HG03108 (cell line): ENCODE measurements at regions not wholly inside any gene's neighbourhood (a gene's known extent, or its start where the extent isn't known, plus 50 kb on each side); places are given as distances from the start of the nearest gene placed in this dataset.
"Not testable (repeated sequence)": the region's sequence is repeated elsewhere in the genome, so short reads cannot be mapped to it uniquely, and the experiment has no call there.

Source experiments
- ATAC-seq: cut with Tn5 transposase; IDR thresholded peaks from one replicate; pipeline ENCODE4 v1.9.1; 2021; ENCODE audit warnings: moderate library complexity; ENCODE audit not compliant: unreplicated experiment

DNA sequence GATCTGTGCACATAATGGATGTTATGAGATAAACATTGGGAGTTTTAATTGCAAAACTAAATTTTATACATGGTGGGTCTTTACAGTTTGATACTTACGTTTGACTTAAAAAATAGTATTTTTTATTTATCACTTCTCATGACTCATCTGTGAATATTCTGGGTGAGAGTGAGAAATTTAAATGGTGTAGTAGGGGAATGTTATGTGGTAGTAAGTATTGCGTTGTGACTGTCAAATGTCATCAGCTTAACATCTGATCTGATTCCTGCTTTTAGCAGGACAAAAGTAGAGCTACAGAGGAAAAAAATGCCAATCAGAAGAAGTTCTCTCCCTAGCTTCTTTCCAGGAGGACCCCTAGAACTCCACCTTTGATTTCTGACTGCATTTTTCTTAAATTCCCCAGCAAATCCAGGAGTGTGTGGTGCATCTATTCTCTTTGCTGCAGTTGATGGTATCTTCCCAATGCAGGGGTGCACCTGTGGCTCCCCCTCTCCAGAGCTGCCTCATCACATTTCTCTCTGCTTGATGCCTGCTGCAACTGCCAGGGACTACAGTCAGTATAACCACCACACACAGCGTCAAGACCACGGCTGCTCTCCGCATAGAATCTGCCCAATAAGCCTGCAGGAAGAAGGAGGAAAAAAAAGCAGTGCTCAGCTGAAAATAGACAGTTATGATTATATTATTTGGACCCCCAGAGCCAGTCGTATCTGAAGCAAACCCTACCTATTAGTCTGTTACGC is 151.3 kb upstream of the THUMPD2 start:
- ATAC-seq, result no peak

DNA sequence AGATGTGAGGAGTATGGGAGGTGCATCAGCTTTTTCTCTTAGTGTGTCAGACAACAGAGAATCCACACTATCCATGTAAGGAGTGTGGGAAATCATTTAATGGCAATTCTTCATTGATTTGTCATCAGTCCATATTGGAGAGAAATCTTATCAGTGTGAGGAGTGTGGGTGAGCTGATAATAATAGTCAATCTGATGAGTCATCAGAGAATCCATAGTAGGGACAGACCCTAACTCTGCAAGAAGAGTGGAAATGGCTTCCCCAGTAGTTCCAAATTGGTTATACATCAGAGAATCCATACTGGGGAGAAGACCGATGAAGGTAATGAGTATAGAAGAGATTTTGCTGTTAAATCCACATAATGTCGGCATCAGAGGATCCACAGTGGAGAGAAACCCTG is 150.5 kb upstream of the THUMPD2 start:
- ATAC-seq, result no peak

GRCh38 chr2:39925312-39925711 is 146.3 kb upstream of the THUMPD2 start:
- ATAC-seq, result no peak

- no peak for ATAC-seq
Measured at GRCh38 chr2:39923455-39923854, 144.4 kb upstream of the THUMPD2 start.

DNA sequence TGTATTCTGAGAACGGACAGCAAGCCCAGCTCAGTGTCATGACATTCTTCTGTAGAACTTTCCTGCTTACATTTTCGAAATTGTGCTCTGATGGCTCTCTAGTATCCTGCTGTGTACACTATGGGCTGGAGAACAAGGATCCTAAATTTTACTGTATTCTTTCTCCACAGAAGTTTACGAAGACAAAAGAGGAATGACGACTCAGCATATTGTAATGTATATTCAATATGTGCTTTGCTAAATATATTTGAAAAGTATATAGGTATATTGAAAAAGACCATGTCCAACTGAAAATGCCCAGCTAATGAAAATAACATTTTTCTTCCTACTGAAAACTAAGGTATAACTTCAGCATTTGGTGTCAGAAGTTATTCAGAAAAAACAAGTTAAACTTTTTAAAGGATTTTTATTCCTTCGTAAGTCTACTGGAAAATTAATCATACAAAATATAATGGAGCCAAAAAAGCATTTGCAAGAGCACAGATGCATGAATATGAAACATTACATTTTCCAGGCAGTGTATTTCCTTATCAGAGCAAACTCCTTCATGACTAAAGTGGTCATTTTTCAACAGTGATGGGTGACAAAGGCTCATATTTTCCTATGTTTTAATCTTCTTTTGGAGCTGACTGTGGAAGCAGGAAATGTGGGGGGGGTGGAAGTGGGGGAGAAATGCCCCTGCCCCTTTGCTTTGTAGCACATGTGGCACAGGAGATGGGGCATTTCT is 143.8 kb upstream of the THUMPD2 start:
- ATAC-seq, result no peak

GRCh38 chr2:39920307-39920801 is 141.3 kb upstream of the THUMPD2 start:
- ATAC-seq, result no peak

DNA sequence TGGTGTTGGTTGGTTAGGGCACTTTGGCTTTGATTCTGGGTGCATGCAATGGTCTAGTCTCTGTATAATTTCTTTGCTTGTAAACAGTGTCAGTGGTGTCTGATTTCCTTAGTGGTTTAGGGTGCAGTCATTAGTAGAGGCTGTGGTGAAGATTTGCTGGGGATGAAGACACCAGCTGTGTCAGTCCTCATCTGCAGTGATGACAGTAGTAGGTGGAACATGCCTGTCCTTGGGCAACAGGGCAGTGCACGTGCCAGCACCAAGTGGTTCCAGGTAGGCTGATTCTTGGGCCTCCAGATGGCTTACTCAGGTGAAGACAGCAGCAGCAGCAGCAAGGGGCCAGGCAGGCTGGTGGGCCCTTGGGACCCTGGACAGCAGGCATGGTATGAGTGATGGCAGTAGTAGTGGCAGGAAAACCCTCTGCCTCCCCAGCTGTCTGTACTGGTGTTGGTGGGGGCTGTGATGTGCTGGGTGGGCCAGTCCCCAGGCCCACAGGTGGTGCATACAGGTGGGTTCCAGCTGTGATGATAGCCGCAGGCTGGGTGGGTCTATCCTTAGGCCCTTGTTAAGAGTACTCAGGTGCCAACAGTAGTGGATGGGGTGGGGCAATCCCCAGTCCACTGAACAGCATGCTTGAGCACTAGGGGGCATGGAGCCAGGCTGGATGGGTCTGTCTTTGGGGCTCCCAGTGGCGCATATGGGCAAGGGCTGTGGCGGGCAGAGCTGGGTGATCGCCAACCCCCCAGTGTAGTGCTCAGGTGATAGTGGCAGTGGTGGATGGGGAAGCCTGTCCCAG is 140.7 kb upstream of the THUMPD2 start:
- no peak for ATAC-seq

GRCh38 chr2:39918886-39919285 is 139.8 kb upstream of the THUMPD2 start:
- ATAC-seq, result no peak

DNA sequence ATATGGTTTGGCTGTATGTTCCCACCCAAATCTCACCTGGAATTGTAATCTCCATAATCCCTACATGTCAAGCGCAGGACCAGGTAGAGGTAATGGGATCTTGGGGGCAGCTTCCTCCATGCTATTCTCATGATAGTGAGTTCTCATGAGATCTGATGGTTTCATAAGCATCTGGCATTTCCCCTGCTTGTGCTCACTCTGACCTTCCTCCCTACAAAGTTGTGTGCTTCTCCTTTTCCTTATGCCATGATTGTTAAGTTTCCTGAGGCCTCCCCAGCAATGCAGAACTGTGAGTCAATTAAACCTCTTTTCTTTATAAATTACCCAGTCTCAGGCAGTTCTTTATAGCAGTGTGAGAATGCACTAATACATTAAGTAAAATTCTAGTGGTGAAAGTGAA is 138.3 kb upstream of the THUMPD2 start:
- not testable (repeated sequence) for ATAC-seq

DNA sequence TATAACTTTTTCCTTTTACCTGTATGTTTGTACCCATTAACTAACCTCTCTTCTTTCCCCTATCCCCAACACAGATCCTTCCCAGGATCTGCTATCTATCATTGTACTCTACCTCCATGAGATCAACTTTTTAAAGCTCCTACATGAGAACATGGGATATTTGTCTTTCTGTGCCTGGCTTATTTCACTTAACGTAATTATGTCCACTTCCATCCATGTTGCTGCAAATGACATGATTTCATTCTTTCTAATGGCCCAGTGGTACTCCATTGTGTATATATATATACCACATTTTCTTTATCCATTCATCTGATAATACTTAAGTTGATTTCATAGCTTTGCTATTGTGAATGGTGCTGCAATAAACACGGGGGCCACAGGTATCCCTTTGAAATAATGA is 135.9 kb upstream of the THUMPD2 start:
- ATAC-seq, result no peak

GRCh38 chr2:39913648-39914461 is 134.8 kb upstream of the THUMPD2 start:
- no peak for ATAC-seq

DNA sequence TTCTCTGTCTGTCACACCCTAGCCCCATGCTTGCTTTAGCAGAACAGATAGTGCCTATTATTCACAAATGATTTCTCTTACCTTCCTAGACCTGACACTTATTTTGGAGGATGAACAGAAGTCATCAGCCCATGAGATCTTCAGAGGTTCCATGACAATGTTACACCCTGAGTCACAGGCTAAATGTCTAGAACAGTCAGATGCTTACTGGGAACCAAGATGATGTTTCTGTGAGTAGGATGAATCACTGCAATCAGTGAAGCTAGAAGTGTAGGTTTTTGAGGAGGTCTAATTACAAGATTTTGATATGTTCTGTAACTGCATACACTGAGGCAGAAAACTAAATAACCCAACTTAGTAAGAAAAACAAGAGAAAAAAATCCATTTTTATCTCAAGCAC is 123.0 kb upstream of the THUMPD2 start:
- no peak for ATAC-seq

DNA sequence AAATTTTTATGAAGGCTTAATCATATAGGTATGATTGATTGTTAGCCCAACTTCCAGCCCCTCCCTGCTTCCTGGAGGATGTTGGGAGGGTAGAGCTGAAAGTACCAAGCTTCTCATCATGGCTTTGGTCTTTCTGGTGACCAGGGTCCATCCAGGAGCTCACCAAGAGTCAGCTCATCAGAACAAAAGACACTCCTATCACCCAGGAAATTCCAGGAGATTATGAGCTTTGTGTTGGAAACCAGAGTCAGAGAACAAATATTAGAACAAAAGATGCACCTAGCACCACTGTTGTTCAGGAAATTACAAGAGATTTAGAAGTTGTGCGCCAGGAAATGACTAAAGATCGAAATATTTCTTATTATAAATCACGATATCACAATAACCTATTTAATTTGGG is 119.9 kb upstream of the THUMPD2 start:
- ATAC-seq, result no peak

GRCh38 chr2:39897273-39897672 is 118.2 kb upstream of the THUMPD2 start:
- ATAC-seq, result no peak

- no peak for ATAC-seq
Measured at GRCh38 chr2:39894082-39894481, 115.0 kb upstream of the THUMPD2 start.

- ATAC-seq, result no peak
Measured at GRCh38 chr2:39893616-39894015, 114.6 kb upstream of the THUMPD2 start.

GRCh38 chr2:39881948-39882347 is 102.9 kb upstream of the THUMPD2 start:
- ATAC-seq, result no peak

DNA sequence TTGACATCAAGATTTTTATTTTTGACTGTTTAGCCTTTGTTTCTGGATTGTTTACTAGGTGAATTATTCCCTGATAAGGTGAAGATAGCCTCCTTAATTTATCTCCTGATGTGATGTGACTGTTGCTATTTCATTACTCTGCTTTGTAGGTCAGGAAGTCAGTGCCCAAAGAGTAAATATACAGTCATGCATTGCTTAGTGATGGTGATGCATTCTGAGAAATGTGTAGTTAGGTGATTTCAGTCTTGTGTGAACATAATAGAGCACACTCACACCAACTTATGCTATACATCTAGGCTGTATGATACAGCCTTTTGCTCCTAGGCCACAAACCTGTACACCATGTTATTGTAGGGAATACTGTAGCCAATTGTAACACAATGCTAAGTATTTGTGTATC is 102.4 kb upstream of the THUMPD2 start:
- ATAC-seq, result no peak

GRCh38 chr2:39879001-39879400 is 99.9 kb upstream of the THUMPD2 start:
- ATAC-seq, result not testable (repeated sequence)

- ATAC-seq, result no peak
Measured at GRCh38 chr2:39875914-39876267, 96.8 kb upstream of the THUMPD2 start.
